ENCODE measurements at regions not wholly inside any gene's neighbourhood (a gene's known extent, or its start where the extent isn't known, plus 50 kb on each side); places are given as distances from the start of the nearest gene placed in this dataset.

- TF ChIP-seq CTCF (IDR thresholded peaks at IDR 0.05) (no peak), POLR2A (IDR thresholded peaks at IDR 0.05) (no peak)
Observed at GRCh38 chr9:38234479-38235170, 157.9 kb upstream of the ALDH1B1 start.

All from body of pancreas (tissue), 4 donors.